HEK293T (cell line): ENCODE measurements at regions not wholly inside any gene's neighbourhood (a gene's known extent, or its start where the extent isn't known, plus 50 kb on each side); places are given as distances from the start of the nearest gene placed in this dataset.

Experiments used
- CTCF ChIA-PET: fragments of 350-600 bp; formaldehyde crosslinking; extraction: SDS; loops from one replicate; lab custom pipeline; 2021; ENCODE audit warnings: antibody characterized with exemption, inconsistent platforms; lab: Yijun Ruan, JAX
- POLR2A ChIA-PET: fragments of 350-600 bp; formaldehyde crosslinking; extraction: SDS; loops from one replicate; lab custom pipeline; 2020; ENCODE audit warnings: antibody characterized with exemption, inconsistent platforms; lab: Yijun Ruan, JAX
- DNase-seq: peaks from one replicate; pipeline ENCODE4 v3.0.0; 2012; ENCODE audit warnings: mixed read lengths; ENCODE audit errors: extremely low spot score
- ARNT ChIP-seq: fragments of 450-650 bp; IDR thresholded peaks from 2 replicates; pipeline ENCODE4 v1.6.1; 2017; ENCODE audit warnings: mild to moderate bottlenecking
- BHLHE40 ChIP-seq: fragments of 450-650 bp; IDR thresholded peaks from 2 replicates; pipeline ENCODE4 v1.6.1; 2016; ENCODE audit warnings: mild to moderate bottlenecking, moderate library complexity, borderline replicate concordance
- CTBP1 ChIP-seq: fragments of 450-650 bp; IDR thresholded peaks from 2 replicates; pipeline ENCODE4 v1.6.1; 2016; ENCODE audit warnings: borderline replicate concordance
- ELF4 ChIP-seq: fragments of 450-650 bp; IDR thresholded peaks from 2 replicates; pipeline ENCODE4 v1.6.1; 2017; ENCODE audit warnings: antibody characterized with exemption
- FOXA1 ChIP-seq: fragments of 450-650 bp; IDR thresholded peaks from 2 replicates; pipeline ENCODE4 v1.6.1; 2016; ENCODE audit warnings: mild to moderate bottlenecking
- FOXK2 ChIP-seq: fragments of 450-650 bp; IDR thresholded peaks from 2 replicates; pipeline ENCODE4 v1.6.1; 2016; ENCODE audit warnings: mild to moderate bottlenecking
- FOXM1 ChIP-seq: fragments of 450-650 bp; IDR thresholded peaks from 2 replicates; pipeline ENCODE4 v1.6.1; 2017; ENCODE audit warnings: mild to moderate bottlenecking, borderline replicate concordance
- HDGF ChIP-seq: fragments of 450-650 bp; IDR thresholded peaks from 2 replicates; pipeline ENCODE4 v1.6.1; 2017; ENCODE audit warnings: antibody characterized with exemption, borderline replicate concordance
- L3MBTL2 ChIP-seq: fragments of 450-650 bp; conservative IDR thresholded peaks from 2 replicates; pipeline ENCODE4 v1.6.1; 2016; ENCODE audit warnings: mild to moderate bottlenecking
- LEF1 ChIP-seq: fragments of 450-650 bp; IDR thresholded peaks from 2 replicates; pipeline ENCODE4 v1.6.1; 2017; ENCODE audit warnings: mild to moderate bottlenecking, borderline replicate concordance
- NFRKB ChIP-seq: fragments of 450-650 bp; IDR thresholded peaks from 2 replicates; pipeline ENCODE4 v1.6.1; 2016; ENCODE audit warnings: mild to moderate bottlenecking, moderate library complexity
- SP1 ChIP-seq: fragments of 450-650 bp; IDR thresholded peaks from 2 replicates; pipeline ENCODE4 v1.6.1; 2017
- SUZ12 ChIP-seq: fragments of 450-650 bp; IDR thresholded peaks from 2 replicates; pipeline ENCODE4 v1.6.1; 2016; ENCODE audit warnings: mild to moderate bottlenecking
- TARDBP ChIP-seq: fragments of 450-650 bp; IDR thresholded peaks from 2 replicates; pipeline ENCODE4 v1.6.1; 2016
- ZNF384 ChIP-seq: fragments of 450-650 bp; IDR thresholded peaks from 2 replicates; pipeline ENCODE4 v1.6.1; 2016
- TF ChIP-seq, protein P1 (sequence below): fragments of 450-650 bp; IDR thresholded peaks from 2 replicates; pipeline ENCODE4 v1.6.1; 2016

DNA sequence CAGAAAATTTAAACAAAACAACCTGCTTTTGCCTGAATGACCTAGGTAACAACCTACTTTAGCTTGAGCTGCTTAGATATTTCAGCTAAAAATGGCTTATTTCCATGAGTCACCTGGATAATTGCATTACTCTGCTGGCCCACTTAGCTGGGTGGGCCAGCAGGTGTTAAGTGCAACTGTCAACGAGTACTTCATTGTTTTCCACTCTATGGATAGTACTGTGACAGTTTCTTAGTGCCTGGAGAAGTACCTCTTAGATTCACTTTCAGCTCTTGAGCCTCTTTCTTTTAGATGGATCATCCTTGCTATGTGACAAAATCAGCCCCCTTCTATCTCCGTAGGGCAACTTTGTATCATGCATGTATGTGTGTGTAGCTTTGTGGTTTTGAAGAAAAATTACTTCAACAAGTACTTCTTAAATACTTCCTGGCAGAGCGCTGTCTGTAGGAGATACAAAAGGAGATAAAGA is 368.2 kb upstream of the ATP2B1 start:
- ChIA-PET CTCF (interaction anchor here (1.2 kb wide), 1 partner anchor 10 kb away, joined by 3 read pairs; no protein-coding TSS in a partner anchor), POLR2A (interaction anchor here (1.3 kb wide), 1 partner anchor 9 kb away, joined by 5 read pairs; no protein-coding TSS in a partner anchor)
- no peak for DNase-seq

DNA sequence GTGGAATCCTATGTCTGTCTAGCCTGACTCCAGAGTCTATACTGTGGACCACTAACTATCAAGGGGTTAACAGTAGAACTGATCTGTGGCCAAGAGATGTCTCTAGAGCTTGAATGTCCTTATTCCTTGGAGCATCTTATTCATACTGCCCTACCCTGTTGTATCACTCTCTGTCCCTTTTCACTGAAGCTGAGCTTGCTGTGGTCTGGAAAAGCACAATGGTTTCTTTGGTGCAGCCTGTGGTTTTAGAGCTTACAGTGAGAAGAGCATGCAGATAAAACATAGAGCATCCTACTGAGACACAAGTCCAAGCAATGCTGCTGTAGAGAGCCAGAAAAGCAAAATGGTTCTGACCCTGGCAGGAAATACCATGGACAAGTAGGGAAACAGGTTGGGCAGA is 367.0 kb upstream of the ATP2B1 start:
- DNase-seq: no peak
- TF ChIP-seq FOXK2 (no peak), FOXA1 (no peak), SUZ12 (no peak), FOXM1 (no peak), ARNT (no peak), HDGF (no peak), LEF1 (no peak), CTBP1 (no peak), TARDBP (no peak), ELF4 (no peak), ZNF384 (no peak)
- TF ChIP-seq, protein P1, sequence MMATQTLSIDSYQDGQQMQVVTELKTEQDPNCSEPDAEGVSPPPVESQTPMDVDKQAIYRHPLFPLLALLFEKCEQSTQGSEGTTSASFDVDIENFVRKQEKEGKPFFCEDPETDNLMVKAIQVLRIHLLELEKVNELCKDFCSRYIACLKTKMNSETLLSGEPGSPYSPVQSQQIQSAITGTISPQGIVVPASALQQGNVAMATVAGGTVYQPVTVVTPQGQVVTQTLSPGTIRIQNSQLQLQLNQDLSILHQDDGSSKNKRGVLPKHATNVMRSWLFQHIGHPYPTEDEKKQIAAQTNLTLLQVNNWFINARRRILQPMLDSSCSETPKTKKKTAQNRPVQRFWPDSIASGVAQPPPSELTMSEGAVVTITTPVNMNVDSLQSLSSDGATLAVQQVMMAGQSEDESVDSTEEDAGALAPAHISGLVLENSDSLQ: no peak
- ChIA-PET CTCF (interaction anchor here (0.6 to 0.8 kb wide), 2 partner anchors 10 to 20 kb away, joined by 3 read pairs; no protein-coding TSS in a partner anchor), POLR2A (no interaction called here)

More for the DNA sequence above, 368.2 kb upstream of the ATP2B1 start:
- TF ChIP-seq FOXA1 (no peak), ZNF384 (no peak), TARDBP (no peak), ARNT (no peak), FOXM1 (no peak), BHLHE40 (no peak), HDGF (no peak), LEF1 (no peak), NFRKB (no peak)
- TF ChIP-seq, protein P1: no peak

DNA sequence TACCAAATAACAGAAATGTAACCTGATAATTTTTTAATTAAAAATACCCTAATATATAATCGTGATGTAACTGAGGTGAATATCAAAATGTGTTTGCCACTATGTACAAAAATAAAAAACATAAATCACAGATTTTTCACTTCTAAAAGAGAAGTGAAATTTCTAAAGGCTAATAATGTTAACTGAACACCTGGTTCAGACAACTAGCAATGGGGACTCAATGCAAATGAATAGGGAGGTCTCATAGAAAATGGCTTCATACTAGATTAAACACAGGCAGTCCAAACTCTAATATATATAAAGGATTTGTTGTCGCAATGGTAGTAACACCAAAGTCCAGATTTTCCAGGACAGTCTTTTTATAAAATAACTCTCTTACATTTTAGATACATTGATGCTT is 365.4 kb upstream of the ATP2B1 start:
- CTCF ChIA-PET: no interaction called here
- no peak for TF ChIP-seq L3MBTL2
- no peak for TF ChIP-seq SP1
- TF ChIP-seq NFRKB: no peak
- no peak for TF ChIP-seq LEF1
- no peak for TF ChIP-seq FOXA1
- no peak for TF ChIP-seq SUZ12
- no peak for TF ChIP-seq TARDBP
- no peak for TF ChIP-seq ARNT
- no peak for TF ChIP-seq ELF4
- POLR2A ChIA-PET: no interaction called here

DNA sequence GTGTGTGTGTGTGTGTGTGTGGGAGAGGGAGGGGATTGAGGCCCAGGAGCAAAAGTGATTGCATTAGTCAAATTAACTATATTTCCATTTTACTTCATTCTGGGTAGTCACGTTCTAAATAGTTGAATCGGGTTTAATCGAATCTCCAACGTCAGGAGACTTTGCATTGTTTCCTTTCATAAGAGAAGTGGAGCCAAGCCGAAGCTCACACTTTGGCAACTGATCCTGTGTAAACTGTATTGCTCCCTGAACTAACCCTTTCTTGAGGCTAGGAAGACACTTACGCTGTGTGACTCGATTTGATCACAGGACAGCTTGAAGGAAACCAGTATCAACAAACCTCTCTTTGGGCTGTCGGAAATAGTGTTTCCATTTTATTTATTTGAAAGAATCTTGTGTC is 363.4 kb upstream of the ATP2B1 start:
- no peak for DNase-seq

More for the DNA sequence above, 365.4 kb upstream of the ATP2B1 start:
- no peak for DNase-seq

DNA sequence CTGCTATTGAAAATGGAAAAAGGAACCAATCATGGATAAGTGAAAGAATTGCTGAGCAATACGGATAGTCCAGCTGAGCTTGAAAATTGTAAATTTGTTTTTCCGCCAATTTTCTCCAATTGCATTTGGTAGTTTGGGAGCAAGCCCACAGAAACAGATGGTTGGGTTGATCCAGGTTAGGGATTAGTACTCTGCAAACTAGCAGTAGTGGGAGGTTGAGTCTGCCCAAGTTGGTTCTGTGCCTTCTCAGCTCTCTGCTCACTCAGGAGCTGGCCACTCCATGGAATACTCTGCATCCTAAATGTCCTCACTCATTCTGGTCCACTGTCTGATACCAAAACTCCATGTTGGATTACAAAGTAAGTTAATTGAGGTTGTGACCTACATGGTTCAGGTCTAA is 361.1 kb upstream of the ATP2B1 start:
- no peak for DNase-seq
- no peak for TF ChIP-seq LEF1
- TF ChIP-seq FOXM1: no peak
- no peak for TF ChIP-seq L3MBTL2
- TF ChIP-seq, protein P1: no peak
- no peak for TF ChIP-seq SUZ12
- TF ChIP-seq ARNT: no peak
- no peak for TF ChIP-seq BHLHE40
- no peak for TF ChIP-seq NFRKB
- TF ChIP-seq CTBP1: no peak
- TF ChIP-seq ZNF384: no peak
- TF ChIP-seq ELF4: no peak
- TF ChIP-seq TARDBP: no peak
- no peak for TF ChIP-seq FOXA1
- TF ChIP-seq SP1: no peak
- no peak for TF ChIP-seq HDGF
- TF ChIP-seq FOXK2: no peak
- CTCF ChIA-PET: interaction anchor here (0.7 kb wide), 1 partner anchor 12 kb away, joined by 6 read pairs; no protein-coding TSS in a partner anchor
- POLR2A ChIA-PET: no interaction called here

More for the DNA sequence above, 363.4 kb upstream of the ATP2B1 start:
- ChIA-PET POLR2A (no interaction called here), CTCF (no interaction called here)
- no peak for TF ChIP-seq CTBP1
- no peak for TF ChIP-seq TARDBP
- TF ChIP-seq, protein P1: no peak
- no peak for TF ChIP-seq FOXA1
- no peak for TF ChIP-seq ELF4
- TF ChIP-seq SUZ12: no peak
- TF ChIP-seq FOXK2: no peak
- no peak for TF ChIP-seq SP1
- TF ChIP-seq BHLHE40: no peak
- no peak for TF ChIP-seq L3MBTL2
- no peak for TF ChIP-seq ARNT
